CD4-positive, alpha-beta memory T cell (primary cell): ENCODE measurements at regions not wholly inside any gene's neighbourhood (a gene's known extent, or its start where the extent isn't known, plus 50 kb on each side); places are given as distances from the start of the nearest gene placed in this dataset.
"Not testable (repeated sequence)": the region's sequence is repeated elsewhere in the genome, so short reads cannot be mapped to it uniquely, and the experiment has no call there.

ENCODE experiments used
- CTCF ChIA-PET: fragments of 350-600 bp; sonication (Branson Sonifier 250); formaldehyde crosslinking; loops from one replicate; lab custom pipeline; 2021; ENCODE audit warnings: inconsistent platforms; ENCODE audit not compliant: partially characterized antibody; lab: Charles Lee
- POLR2A ChIA-PET: fragments of 350-600 bp; sonication (Branson Sonifier 250); formaldehyde crosslinking; loops from one replicate; lab custom pipeline; 2021; ENCODE audit not compliant: partially characterized antibody; lab: Charles Lee
- DNase-seq, 5 donors: peaks; one replicate each; pipeline versions ENCODE4 v3.0.0 to v3.0.0-alpha.2; 2020 to 2022; ENCODE audit warnings: mixed read lengths in 1 of 5
- H3K27ac ChIP-seq: one replicate; pipeline ENCODE4 v1.7.0; 2013; ENCODE audit warnings: low read depth, low read length
- H3K27me3 ChIP-seq: 2 replicates; pipeline ENCODE4 v1.7.0; 2013; ENCODE audit warnings: mild to moderate bottlenecking, low read length, moderate library complexity; ENCODE audit not compliant: insufficient read depth
- H3K36me3 ChIP-seq: 2 replicates; pipeline ENCODE4 v1.7.0; 2013; ENCODE audit warnings: mild to moderate bottlenecking, low read length, moderate library complexity; ENCODE audit not compliant: insufficient read depth
- H3K4me1 ChIP-seq: 2 replicates; pipeline ENCODE4 v1.7.0; 2013; ENCODE audit warnings: mild to moderate bottlenecking, low read length, moderate library complexity; ENCODE audit not compliant: insufficient read depth
- H3K4me3 ChIP-seq, 2 donors: one replicate each; pipeline ENCODE4 v1.7.0; 2013; ENCODE audit warnings: low read length in 2 of 2, mild to moderate bottlenecking in 1 of 2
- H3K9me3 ChIP-seq, 2 donors: one replicate each; pipeline ENCODE4 v1.7.0; 2013; ENCODE audit warnings: low read length in 2 of 2, control low read depth in 1 of 2; ENCODE audit not compliant: control insufficient read depth in 1 of 2
- H3K27ac Mint-ChIP-seq, 7 donors: one replicate each; pipeline ENCODE4 v1.8.0; 2020 to 2021; ENCODE audit warnings: mixed read lengths in 7 of 7, mild to moderate bottlenecking in 6 of 7, inconsistent platforms in 3 of 7, moderate library complexity in 3 of 7
- H3K27me3 Mint-ChIP-seq, 2 donors: one replicate each; pipeline ENCODE4 v1.8.0; 2020 to 2021; ENCODE audit warnings: mixed read lengths in 2 of 2
- H3K36me3 Mint-ChIP-seq, 2 donors: one replicate each; pipeline ENCODE4 v1.8.0; 2020 to 2021; ENCODE audit warnings: mixed read lengths in 2 of 2, inconsistent platforms in 1 of 2, mild to moderate bottlenecking in 1 of 2
- H3K4me1 Mint-ChIP-seq, 4 donors: one replicate each; pipeline ENCODE4 v1.8.0; 2020 to 2021; ENCODE audit warnings: mixed read lengths in 4 of 4, mild to moderate bottlenecking in 1 of 4
- H3K4me3 Mint-ChIP-seq, 8 donors: one replicate each; pipeline ENCODE4 v1.8.0; 2020 to 2021; ENCODE audit warnings: mixed read lengths in 8 of 8, mild to moderate bottlenecking in 7 of 8, moderate library complexity in 6 of 8, inconsistent platforms in 3 of 8
- H3K9me3 Mint-ChIP-seq, 8 donors: one replicate each; pipeline ENCODE4 v1.8.0; 2020 to 2021; ENCODE audit warnings: mixed read lengths in 8 of 8, mild to moderate bottlenecking in 5 of 8, inconsistent platforms in 3 of 8, moderate library complexity in 1 of 8
- intact Hi-C: fragments of 100-400 bp; cut with micrococcal nuclease; formaldehyde crosslinking; loops from one replicate; pipeline ENCODE4 v1.15.1; 2023

GRCh38 chr1:195723796-195724194, 884.4 kb downstream of the KCNT2 start:
- ChIA-PET POLR2A (no interaction called here), CTCF (no interaction called here)
- intact Hi-C loops, result no loop called here
- no peaks in the 10 kb centered on the region for H3K4me1 ChIP-seq
- no peaks in the 10 kb centered on the region for H3K4me1 Mint-ChIP-seq
- no peak overlapping the region for H3K4me3 ChIP-seq
- H3K27me3 Mint-ChIP-seq, result no peaks in the 10 kb centered on the region
- no peaks in the 10 kb centered on the region for H3K9me3 ChIP-seq
- H3K27me3 ChIP-seq, result no peaks in the 10 kb centered on the region
- H3K27ac ChIP-seq, result no peak overlapping the region
- H3K36me3 Mint-ChIP-seq, result no peaks in the 10 kb centered on the region
- H3K9me3 Mint-ChIP-seq, result peaks cover 0 to 2% (median 0%) of the 10 kb centered on the region in 8 donors
- H3K36me3 ChIP-seq, result no peaks in the 10 kb centered on the region
- H3K27ac Mint-ChIP-seq, result no peak overlapping the region
- H3K4me3 Mint-ChIP-seq, result no peak overlapping the region
- no peak for DNase-seq

- DNase-seq, result peak in 1 of 5 donors; percentile 27
- H3K36me3 Mint-ChIP-seq, H3K27me3 Mint-ChIP-seq, H3K27me3 ChIP-seq, H3K27ac Mint-ChIP-seq, H3K4me3 ChIP-seq, H3K36me3 ChIP-seq, H3K9me3 ChIP-seq, H3K27ac ChIP-seq, H3K4me3 Mint-ChIP-seq, H3K4me1 Mint-ChIP-seq, POLR2A ChIA-PET, H3K9me3 Mint-ChIP-seq, intact Hi-C loops, H3K4me1 ChIP-seq, CTCF ChIA-PET: not testable (repeated sequence)
Measured at GRCh38 chr1:195722852-195723795, 885.1 kb downstream of the KCNT2 start.

GRCh38 chr1:195722146-195722545, 886.1 kb downstream of the KCNT2 start:
- H3K27ac Mint-ChIP-seq, H3K27me3 Mint-ChIP-seq, H3K4me3 ChIP-seq, H3K9me3 ChIP-seq, H3K4me1 Mint-ChIP-seq, intact Hi-C loops, CTCF ChIA-PET, H3K4me1 ChIP-seq, H3K9me3 Mint-ChIP-seq, DNase-seq, H3K27ac ChIP-seq, H3K27me3 ChIP-seq, H3K36me3 Mint-ChIP-seq, H3K36me3 ChIP-seq, POLR2A ChIA-PET, H3K4me3 Mint-ChIP-seq: not testable (repeated sequence)

- no peaks in the 10 kb centered on the region for H3K9me3 ChIP-seq
- POLR2A ChIA-PET, result no interaction called here
- no peaks in the 10 kb centered on the region for H3K4me1 ChIP-seq
- Mint-ChIP-seq H3K4me3 (no peak overlapping the region), H3K4me1 (no peaks in the 10 kb centered on the region), H3K36me3 (no peaks in the 10 kb centered on the region), H3K27me3 (no peaks in the 10 kb centered on the region), H3K9me3 (peaks cover 0 to 2% (median 0%) of the 10 kb centered on the region in 8 donors), H3K27ac (no peak overlapping the region)
- no peak overlapping the region for H3K4me3 ChIP-seq
- peak in 1 of 5 donors; percentile 9 for DNase-seq
- no peaks in the 10 kb centered on the region for H3K27me3 ChIP-seq
- no peaks in the 10 kb centered on the region for H3K36me3 ChIP-seq
- H3K27ac ChIP-seq, result no peak overlapping the region
- intact Hi-C loops, result no loop called here
- CTCF ChIA-PET, result no interaction called here
Measured at GRCh38 chr1:195721210-195721971, 886.8 kb downstream of the KCNT2 start.

GRCh38 chr1:195717651-195718050, 890.6 kb downstream of the KCNT2 start:
- POLR2A ChIA-PET, result no interaction called here
- intact Hi-C loops, result no loop called here
- H3K36me3 ChIP-seq, result no peaks in the 10 kb centered on the region

GRCh38 chr1:195715652-195716051, 892.6 kb downstream of the KCNT2 start:
- no peaks in the 10 kb centered on the region for H3K36me3 ChIP-seq
- CTCF ChIA-PET, result no interaction called here
- H3K4me3 ChIP-seq, result no peak overlapping the region
- intact Hi-C loops, result no loop called here
- POLR2A ChIA-PET, result no interaction called here
- no peaks in the 10 kb centered on the region for H3K9me3 ChIP-seq
- H3K27ac ChIP-seq, result no peak overlapping the region
- Mint-ChIP-seq H3K36me3 (no peaks in the 10 kb centered on the region), H3K27ac (no peak overlapping the region), H3K9me3 (peaks cover 0 to 2% (median 0%) of the 10 kb centered on the region in 8 donors), H3K27me3 (no peaks in the 10 kb centered on the region), H3K4me3 (no peak overlapping the region), H3K4me1 (no peaks in the 10 kb centered on the region)
- no peaks in the 10 kb centered on the region for H3K4me1 ChIP-seq
- H3K27me3 ChIP-seq, result no peaks in the 10 kb centered on the region
- DNase-seq, result no peak

More at GRCh38 chr1:195717651-195718050, 890.6 kb downstream of the KCNT2 start:
- CTCF ChIA-PET, result no interaction called here
- H3K9me3 Mint-ChIP-seq, result no peaks in the 10 kb centered on the region
- H3K9me3 ChIP-seq, result no peaks in the 10 kb centered on the region
- H3K4me3 ChIP-seq, result no peak overlapping the region
- H3K27me3 Mint-ChIP-seq, result no peaks in the 10 kb centered on the region
- H3K36me3 Mint-ChIP-seq, result no peaks in the 10 kb centered on the region
- no peak for DNase-seq
- no peaks in the 10 kb centered on the region for H3K4me1 ChIP-seq
- H3K27ac ChIP-seq, result no peak overlapping the region
- H3K4me3 Mint-ChIP-seq, result no peak overlapping the region
- H3K27me3 ChIP-seq, result no peaks in the 10 kb centered on the region
- H3K4me1 Mint-ChIP-seq, result no peaks in the 10 kb centered on the region
- no peak overlapping the region for H3K27ac Mint-ChIP-seq

- Mint-ChIP-seq H3K4me1 (no peaks in the 10 kb centered on the region), H3K36me3 (no peaks in the 10 kb centered on the region), H3K4me3 (no peak overlapping the region), H3K27me3 (no peaks in the 10 kb centered on the region), H3K9me3 (peaks cover 0 to 2% (median 0%) of the 10 kb centered on the region in 8 donors), H3K27ac (no peak overlapping the region)
- H3K36me3 ChIP-seq, result no peaks in the 10 kb centered on the region
- H3K27ac ChIP-seq, result no peak overlapping the region
- H3K9me3 ChIP-seq, result no peaks in the 10 kb centered on the region
- ChIA-PET POLR2A (no interaction called here), CTCF (no interaction called here)
- H3K27me3 ChIP-seq, result no peaks in the 10 kb centered on the region
- intact Hi-C loops, result no loop called here
- H3K4me1 ChIP-seq, result no peaks in the 10 kb centered on the region
- no peak for DNase-seq
- no peak overlapping the region for H3K4me3 ChIP-seq
Measured at GRCh38 chr1:195714248-195714647, 894.0 kb downstream of the KCNT2 start.
